OCI-LY1 (cell line): ENCODE measurements at regions not wholly inside any gene's neighbourhood (a gene's known extent, or its start where the extent isn't known, plus 50 kb on each side); places are given as distances from the start of the nearest gene placed in this dataset.

Experiments
- EZH2 ChIP-seq: fragments of 200-600 bp; sonication (generic), shearing (Covaris generic); IDR thresholded peaks from 2 replicates; pipeline ENCODE4 v1.8.0; 2017; ENCODE audit warnings: borderline replicate concordance, mixed run types, mild to moderate bottlenecking, antibody characterized with exemption, low read length, moderate library complexity, mixed read lengths
- TF ChIP-seq, protein P1 (sequence below): fragments of 200-600 bp; sonication (generic), shearing (Covaris generic); IDR thresholded peaks from 2 replicates; pipeline ENCODE4 v1.5.1; 2017; ENCODE audit warnings: mild to moderate bottlenecking, antibody characterized with exemption, low read length, moderate library complexity, mixed read lengths

DNA sequence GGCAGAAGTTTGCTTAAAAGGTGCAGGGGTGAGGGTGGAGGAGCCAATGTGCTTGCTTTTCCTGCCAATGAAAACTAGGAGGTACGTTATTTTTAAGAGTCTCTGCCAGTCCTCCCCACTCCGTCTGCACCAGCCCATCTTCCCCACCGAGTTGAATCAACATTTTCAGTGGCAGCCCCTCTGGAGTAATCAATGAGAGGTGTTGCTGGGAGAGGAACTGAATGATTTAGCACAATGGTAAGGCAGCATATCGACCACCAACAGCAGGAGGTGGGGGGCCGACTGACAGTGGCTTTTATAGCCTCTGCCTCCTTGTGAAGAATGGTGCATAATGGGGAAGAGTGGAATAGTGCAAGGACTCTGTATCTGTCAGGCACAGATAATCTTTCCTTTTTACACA lies 1465.0 kb upstream of the GOT2 start:
- TF ChIP-seq, protein P1, sequence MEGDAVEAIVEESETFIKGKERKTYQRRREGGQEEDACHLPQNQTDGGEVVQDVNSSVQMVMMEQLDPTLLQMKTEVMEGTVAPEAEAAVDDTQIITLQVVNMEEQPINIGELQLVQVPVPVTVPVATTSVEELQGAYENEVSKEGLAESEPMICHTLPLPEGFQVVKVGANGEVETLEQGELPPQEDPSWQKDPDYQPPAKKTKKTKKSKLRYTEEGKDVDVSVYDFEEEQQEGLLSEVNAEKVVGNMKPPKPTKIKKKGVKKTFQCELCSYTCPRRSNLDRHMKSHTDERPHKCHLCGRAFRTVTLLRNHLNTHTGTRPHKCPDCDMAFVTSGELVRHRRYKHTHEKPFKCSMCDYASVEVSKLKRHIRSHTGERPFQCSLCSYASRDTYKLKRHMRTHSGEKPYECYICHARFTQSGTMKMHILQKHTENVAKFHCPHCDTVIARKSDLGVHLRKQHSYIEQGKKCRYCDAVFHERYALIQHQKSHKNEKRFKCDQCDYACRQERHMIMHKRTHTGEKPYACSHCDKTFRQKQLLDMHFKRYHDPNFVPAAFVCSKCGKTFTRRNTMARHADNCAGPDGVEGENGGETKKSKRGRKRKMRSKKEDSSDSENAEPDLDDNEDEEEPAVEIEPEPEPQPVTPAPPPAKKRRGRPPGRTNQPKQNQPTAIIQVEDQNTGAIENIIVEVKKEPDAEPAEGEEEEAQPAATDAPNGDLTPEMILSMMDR = no peak
- no peak for TF ChIP-seq EZH2
